Hepatocyte (in vitro differentiated cells): ENCODE measurements at regions not wholly inside any gene's neighbourhood (a gene's known extent, or its start where the extent isn't known, plus 50 kb on each side); places are given as distances from the start of the nearest gene placed in this dataset.

ENCODE experiments used
- CTCF ChIP-seq: fragments of 200-600 bp; sonication (generic); IDR thresholded peaks from 2 replicates; pipeline ENCODE4 v1.5.1; 2016; ENCODE audit warnings: antibody characterized with exemption, mild to moderate bottlenecking; ENCODE audit not compliant: poor library complexity
- EZH2phosphoT487 ChIP-seq: fragments of 200-600 bp; sonication (generic); IDR thresholded peaks from one replicate; pipeline ENCODE4 v1.6.1; 2018; ENCODE audit warnings: antibody characterized with exemption, mild to moderate bottlenecking, low read depth, moderate library complexity; ENCODE audit not compliant: unreplicated experiment, severe bottlenecking

- TF ChIP-seq CTCF (no peak), EZH2phosphoT487 (no peak)
These were observed 138.9 kb upstream of the ARID2 start for GRCh38 chr12:45590646-45591045.
